ENCODE measurements at regions not wholly inside any gene's neighbourhood (a gene's known extent, or its start where the extent isn't known, plus 50 kb on each side); places are given as distances from the start of the nearest gene placed in this dataset.

DNA sequence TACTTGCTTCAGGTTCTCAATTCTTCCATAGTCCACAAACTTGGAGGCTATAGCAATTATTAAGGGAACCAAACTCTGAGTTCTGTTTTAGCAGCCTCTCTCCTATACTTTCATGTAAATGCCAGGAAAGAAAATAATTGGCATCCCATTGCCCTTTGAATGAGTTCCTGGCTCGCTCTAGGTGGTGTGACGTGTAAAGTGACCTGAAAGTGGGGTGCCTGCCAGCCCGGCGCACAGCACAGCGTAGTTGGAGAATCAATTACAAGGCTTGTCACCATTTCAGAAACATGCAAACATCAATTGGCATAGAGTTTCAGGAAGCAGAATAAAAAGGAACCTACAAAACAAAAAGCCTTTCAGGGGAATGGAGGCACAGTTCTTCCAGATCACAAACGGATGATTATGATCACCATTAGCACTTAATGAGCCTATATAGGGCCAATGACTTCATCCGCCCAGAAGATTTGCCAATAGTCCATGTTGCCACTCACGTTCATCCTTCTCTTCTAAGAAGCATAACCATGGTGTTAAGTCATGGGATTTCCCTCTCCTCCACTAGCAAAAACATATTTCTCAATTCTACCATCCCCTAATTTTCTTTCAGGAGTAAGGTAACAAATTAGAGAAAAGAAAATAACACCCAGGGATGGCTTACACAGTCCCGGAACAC, 354.6 kb upstream of the ADGRL2 start:
- Histone ChIP-seq H3K27ac (no peak overlapping the region), H3K9me3 (no peaks in the 10 kb centered on the region), H3K27me3 (no peaks in the 10 kb centered on the region), H3K4me1 (no peaks in the 10 kb centered on the region), H3K4me3 (no peak overlapping the region), H3K36me3 (no peaks in the 10 kb centered on the region)
- no peak for DNase-seq
- intact Hi-C loops (cut with DNase I; ENCODE audit: low total_unique reads), result no loop called here
- no peak for TF ChIP-seq CTCF (IDR thresholded peaks at IDR 0.05)

DNA sequence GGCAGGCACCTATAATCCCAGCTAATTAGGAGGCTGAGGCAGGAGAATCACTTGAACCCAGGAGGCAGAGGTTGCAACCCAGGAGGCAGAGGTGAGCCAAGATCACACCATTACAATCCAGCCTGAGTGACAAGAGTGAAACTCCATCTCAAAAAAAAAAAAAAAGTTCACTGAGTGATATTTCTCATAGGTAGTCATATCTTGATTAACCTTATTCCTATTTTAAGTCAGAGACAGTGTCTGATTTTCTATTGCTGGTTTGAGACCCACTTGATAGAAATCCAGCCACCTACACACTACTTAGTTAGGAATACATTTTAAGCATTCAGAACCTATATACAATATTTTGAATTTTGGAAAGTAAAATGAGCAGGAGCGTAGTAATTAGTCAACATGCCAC, 357.4 kb upstream of the ADGRL2 start:
- DNase-seq, result no peak
- Histone ChIP-seq H3K4me1 (no peaks in the 10 kb centered on the region), H3K36me3 (no peaks in the 10 kb centered on the region), H3K9me3 (no peaks in the 10 kb centered on the region), H3K4me3 (no peak overlapping the region), H3K27ac (no peak overlapping the region), H3K27me3 (no peaks in the 10 kb centered on the region)
- no peak for TF ChIP-seq CTCF (IDR thresholded peaks at IDR 0.05)
- intact Hi-C loops (cut with DNase I; ENCODE audit: low total_unique reads), result no loop called here

- Histone ChIP-seq H3K4me1 (peaks cover 0 to 16% (median 3%) of the 10 kb centered on the region in 4 donors), H3K4me3 (no peak overlapping the region), H3K27me3 (no peaks in the 10 kb centered on the region), H3K9me3 (no peaks in the 10 kb centered on the region), H3K27ac (no peak overlapping the region), H3K36me3 (no peaks in the 10 kb centered on the region)
- DNase-seq, result no peak
- TF ChIP-seq CTCF (IDR thresholded peaks at IDR 0.05), result no peak
- intact Hi-C loops (cut with DNase I; ENCODE audit: low total_unique reads), result no loop called here
These were observed 361.5 kb upstream of the ADGRL2 start for GRCh38 chr1:81439046-81439823.

GRCh38 chr1:81437649-81438048, 363.1 kb upstream of the ADGRL2 start:
- Histone ChIP-seq H3K27ac (peak overlapping the region in 1 of 2 donors; percentile 1), H3K4me3 (no peak overlapping the region), H3K9me3 (no peaks in the 10 kb centered on the region), H3K27me3 (no peaks in the 10 kb centered on the region), H3K36me3 (no peaks in the 10 kb centered on the region), H3K4me1 (peaks cover 0 to 16% (median 3%) of the 10 kb centered on the region in 4 donors)
- DNase-seq, result no peak
- TF ChIP-seq CTCF (IDR thresholded peaks at IDR 0.05), result no peak
- intact Hi-C loops (cut with DNase I; ENCODE audit: low total_unique reads), result no loop called here

- Histone ChIP-seq H3K36me3 (no peaks in the 10 kb centered on the region), H3K4me1 (peaks cover 0 to 16% (median 3%) of the 10 kb centered on the region in 4 donors), H3K4me3 (no peak overlapping the region), H3K9me3 (no peaks in the 10 kb centered on the region), H3K27me3 (no peaks in the 10 kb centered on the region), H3K27ac (peak overlapping the region in 1 of 2 donors; percentile 1)
- no peak for DNase-seq
- no peak for TF ChIP-seq CTCF (IDR thresholded peaks at IDR 0.05)
- intact Hi-C loops (cut with DNase I; ENCODE audit: low total_unique reads), result no loop called here
These were observed 363.5 kb upstream of the ADGRL2 start for GRCh38 chr1:81437213-81437612.

Measured in tibial artery (tissue), 4 donors.